ENCODE measurements at regions not wholly inside any gene's neighbourhood (a gene's known extent, or its start where the extent isn't known, plus 50 kb on each side); places are given as distances from the start of the nearest gene placed in this dataset.
"Not testable (repeated sequence)": the region's sequence is repeated elsewhere in the genome, so short reads cannot be mapped to it uniquely, and the experiment has no call there.

DNA sequence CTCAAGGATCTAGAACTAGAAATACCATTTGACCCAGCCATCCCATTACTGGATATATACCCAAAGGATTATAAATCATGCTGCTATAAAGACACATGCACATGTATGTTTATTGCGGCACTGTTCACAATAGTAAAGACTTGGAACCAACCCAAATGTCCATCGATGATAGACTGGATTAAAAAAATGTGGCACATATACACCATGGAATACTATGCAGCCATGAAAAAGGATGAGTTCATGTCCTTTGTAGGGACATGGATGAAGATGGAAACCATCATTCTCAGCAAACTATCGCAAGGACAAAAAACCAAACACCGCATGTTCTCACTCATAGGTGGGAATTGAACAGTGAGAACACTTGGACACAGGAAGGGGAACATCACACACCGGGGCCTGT is 80.7 kb upstream of the FOXN2 start:
- H3K27me3 Mint-ChIP-seq; H3K9me3 Mint-ChIP-seq; ATAC-seq; H3K4me3 Mint-ChIP-seq; H3K27ac Mint-ChIP-seq; DNase-seq; H3K36me3 Mint-ChIP-seq (ENCODE audit: low read depth): not testable (repeated sequence)
- H3K4me1 Mint-ChIP-seq = peaks cover 17% of the 10 kb centered on the region

DNA sequence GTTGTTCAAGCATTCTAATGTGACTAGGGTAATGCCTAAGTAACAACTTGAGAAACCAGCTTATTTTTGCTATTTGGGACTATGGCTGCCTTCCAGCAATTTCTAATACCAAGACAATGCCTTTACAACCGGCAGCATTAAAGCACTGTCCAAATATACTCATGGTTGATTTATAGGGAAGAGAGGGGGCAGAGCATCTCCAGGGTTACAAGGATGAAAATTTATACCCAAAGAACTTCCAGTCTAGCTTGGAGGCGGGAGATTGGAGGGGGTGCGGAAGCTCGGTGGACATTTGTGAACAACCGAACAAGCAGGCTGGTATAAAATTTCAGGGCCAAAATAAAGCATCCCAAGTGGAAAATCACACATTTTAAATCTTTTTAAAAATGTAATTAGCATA is 79.4 kb upstream of the FOXN2 start:
- Mint-ChIP-seq H3K27ac (no peak overlapping the region), H3K36me3 (ENCODE audit: low read depth) (no peaks in the 10 kb centered on the region), H3K4me1 (peaks cover 17% of the 10 kb centered on the region), H3K9me3 (no peaks in the 10 kb centered on the region), H3K27me3 (no peaks in the 10 kb centered on the region), H3K4me3 (no peak overlapping the region)
- DNase-seq (no peak), ATAC-seq (no peak)

DNA sequence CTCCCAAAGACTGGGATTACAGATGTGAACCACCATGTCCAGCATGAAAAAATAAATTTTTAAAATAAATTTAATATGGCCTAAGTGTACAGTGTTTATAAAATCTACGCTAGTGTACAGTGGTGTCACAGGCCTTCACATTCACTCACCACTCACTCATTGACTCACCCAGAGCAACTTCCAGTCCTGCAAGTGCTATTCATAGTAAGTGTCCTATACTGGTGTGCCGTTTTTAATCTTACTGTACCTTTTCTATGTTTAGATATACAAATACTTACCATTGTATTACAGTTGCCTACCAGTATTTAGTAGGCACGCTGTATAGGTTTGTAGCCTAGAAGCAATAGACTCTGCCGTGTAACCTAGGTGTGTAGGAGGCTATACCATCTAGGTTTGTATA is 76.1 kb upstream of the FOXN2 start:
- no peak overlapping the region for H3K27ac Mint-ChIP-seq

DNA sequence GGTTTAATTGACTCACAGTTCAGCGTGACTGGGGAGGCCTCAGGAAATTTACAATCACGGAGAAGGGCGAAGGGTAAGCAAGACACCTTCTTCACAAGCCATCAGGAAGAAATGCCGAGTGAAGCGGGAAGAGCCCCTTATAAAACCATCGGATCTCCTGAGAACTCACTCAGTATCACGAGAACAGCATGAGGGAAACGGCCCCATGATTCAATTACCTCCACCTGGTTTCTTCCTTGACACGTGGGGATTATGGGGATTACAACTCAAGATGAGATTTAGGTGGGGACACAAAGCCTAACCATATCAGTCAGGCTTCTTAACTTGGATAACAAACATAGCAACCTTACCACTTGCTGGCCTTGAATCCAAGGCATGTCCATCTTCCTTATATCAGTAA is 73.6 kb upstream of the FOXN2 start:
- DNase-seq (no peak), ATAC-seq (no peak)
- peaks cover 7% of the 10 kb centered on the region for H3K4me1 Mint-ChIP-seq
- H3K9me3 Mint-ChIP-seq = no peaks in the 10 kb centered on the region
- no peak overlapping the region for H3K4me3 Mint-ChIP-seq
- no peak overlapping the region for H3K27ac Mint-ChIP-seq
- peaks cover 2% of the 10 kb centered on the region for H3K36me3 Mint-ChIP-seq (ENCODE audit: low read depth)
- no peaks in the 10 kb centered on the region for H3K27me3 Mint-ChIP-seq

More for the DNA sequence above, 76.1 kb upstream of the FOXN2 start:
- Mint-ChIP-seq H3K4me3 (no peak overlapping the region), H3K9me3 (no peaks in the 10 kb centered on the region), H3K36me3 (ENCODE audit: low read depth) (no peaks in the 10 kb centered on the region), H3K4me1 (peaks cover 7% of the 10 kb centered on the region), H3K27me3 (no peaks in the 10 kb centered on the region)
- no peak for DNase-seq
- no peak for ATAC-seq

DNA sequence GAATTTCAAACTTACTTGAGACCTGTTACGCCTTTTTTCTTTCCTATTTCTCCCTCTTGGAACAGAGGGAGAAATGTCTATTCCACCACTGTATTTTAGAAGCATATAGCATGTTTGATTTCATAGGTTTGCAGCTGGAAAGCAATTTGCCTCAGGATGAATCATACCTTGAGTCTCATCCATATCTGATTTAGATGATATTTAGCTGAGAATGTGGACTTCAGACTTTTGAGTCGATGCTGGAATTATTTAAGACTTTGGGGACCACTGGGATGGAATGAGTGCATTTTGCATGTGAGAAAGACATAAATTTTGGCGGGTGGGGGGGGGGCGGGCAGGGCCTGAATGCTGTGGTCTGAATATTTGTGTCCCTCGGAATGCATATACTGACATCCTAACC is 67.3 kb upstream of the FOXN2 start:
- ATAC-seq (no peak), DNase-seq (no peak)
- H3K9me3 Mint-ChIP-seq = no peaks in the 10 kb centered on the region
- no peak overlapping the region for H3K27ac Mint-ChIP-seq
- peaks cover 19% of the 10 kb centered on the region for H3K4me1 Mint-ChIP-seq
- H3K36me3 Mint-ChIP-seq (ENCODE audit: low read depth) = peaks cover 2% of the 10 kb centered on the region
- no peaks in the 10 kb centered on the region for H3K27me3 Mint-ChIP-seq
- H3K4me3 Mint-ChIP-seq = no peak overlapping the region

DNA sequence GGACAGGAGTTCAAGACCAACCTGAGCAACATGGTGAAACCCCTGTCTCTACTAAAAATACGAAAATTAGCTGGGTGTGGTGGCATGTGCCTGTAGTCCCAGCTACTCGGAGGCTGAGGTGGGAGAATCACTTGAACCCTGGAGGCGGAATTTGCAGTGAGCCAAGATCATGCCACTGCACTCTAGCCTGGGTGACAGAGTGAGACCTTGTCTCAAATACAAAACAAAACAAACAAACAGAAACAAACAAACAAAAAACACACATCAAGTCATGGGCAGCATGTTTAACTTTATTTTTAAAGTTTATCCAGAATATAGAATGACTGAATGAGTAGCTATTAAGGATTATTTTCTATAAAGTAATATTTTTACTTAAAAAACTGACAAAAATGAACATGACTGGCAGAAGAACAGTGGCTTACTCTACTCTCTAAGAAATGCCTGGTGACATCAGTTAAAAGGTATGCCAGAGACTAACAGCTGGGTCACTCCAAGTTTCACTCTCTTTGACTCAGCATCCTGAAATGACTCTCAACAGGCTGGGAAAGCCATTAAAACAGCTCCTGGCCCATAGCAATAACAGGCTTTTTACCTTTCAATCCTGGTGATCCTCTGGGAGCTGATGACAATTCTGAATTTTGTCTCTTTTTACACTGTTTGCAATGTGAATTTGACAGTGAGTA is 66.1 kb upstream of the FOXN2 start:
- Mint-ChIP-seq H3K27ac (no peak overlapping the region), H3K4me1 (peaks cover 19% of the 10 kb centered on the region), H3K4me3 (no peak overlapping the region), H3K36me3 (ENCODE audit: low read depth) (peaks cover 2% of the 10 kb centered on the region), H3K27me3 (no peaks in the 10 kb centered on the region), H3K9me3 (no peaks in the 10 kb centered on the region)
- DNase-seq (no peak), ATAC-seq (peak; percentile 85)

DNA sequence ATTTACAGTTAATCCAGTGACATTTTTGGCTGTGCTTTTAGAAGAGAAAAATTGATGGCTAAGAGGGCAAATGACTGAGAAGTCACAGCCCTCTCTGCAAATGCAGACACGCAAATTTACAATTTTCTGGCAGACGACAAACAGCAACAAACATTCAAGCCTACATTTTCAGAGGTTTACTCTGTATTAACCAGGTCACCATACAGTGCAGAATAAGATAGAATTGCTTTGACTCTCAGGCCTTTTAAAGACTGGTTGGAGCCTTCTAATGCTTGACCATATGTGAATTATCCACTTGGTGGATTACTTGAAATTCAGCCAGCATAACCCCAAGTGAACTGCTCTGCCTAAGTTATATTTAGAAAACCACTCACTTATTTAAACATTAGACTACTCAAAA is 65.5 kb upstream of the FOXN2 start:
- DNase-seq (no peak), ATAC-seq (no peak)
- H3K4me1 Mint-ChIP-seq = peaks cover 19% of the 10 kb centered on the region
- H3K4me3 Mint-ChIP-seq = no peak overlapping the region
- no peak overlapping the region for H3K27ac Mint-ChIP-seq
- H3K27me3 Mint-ChIP-seq = no peaks in the 10 kb centered on the region
- H3K36me3 Mint-ChIP-seq (ENCODE audit: low read depth) = peaks cover 2% of the 10 kb centered on the region
- H3K9me3 Mint-ChIP-seq = no peaks in the 10 kb centered on the region

DNA sequence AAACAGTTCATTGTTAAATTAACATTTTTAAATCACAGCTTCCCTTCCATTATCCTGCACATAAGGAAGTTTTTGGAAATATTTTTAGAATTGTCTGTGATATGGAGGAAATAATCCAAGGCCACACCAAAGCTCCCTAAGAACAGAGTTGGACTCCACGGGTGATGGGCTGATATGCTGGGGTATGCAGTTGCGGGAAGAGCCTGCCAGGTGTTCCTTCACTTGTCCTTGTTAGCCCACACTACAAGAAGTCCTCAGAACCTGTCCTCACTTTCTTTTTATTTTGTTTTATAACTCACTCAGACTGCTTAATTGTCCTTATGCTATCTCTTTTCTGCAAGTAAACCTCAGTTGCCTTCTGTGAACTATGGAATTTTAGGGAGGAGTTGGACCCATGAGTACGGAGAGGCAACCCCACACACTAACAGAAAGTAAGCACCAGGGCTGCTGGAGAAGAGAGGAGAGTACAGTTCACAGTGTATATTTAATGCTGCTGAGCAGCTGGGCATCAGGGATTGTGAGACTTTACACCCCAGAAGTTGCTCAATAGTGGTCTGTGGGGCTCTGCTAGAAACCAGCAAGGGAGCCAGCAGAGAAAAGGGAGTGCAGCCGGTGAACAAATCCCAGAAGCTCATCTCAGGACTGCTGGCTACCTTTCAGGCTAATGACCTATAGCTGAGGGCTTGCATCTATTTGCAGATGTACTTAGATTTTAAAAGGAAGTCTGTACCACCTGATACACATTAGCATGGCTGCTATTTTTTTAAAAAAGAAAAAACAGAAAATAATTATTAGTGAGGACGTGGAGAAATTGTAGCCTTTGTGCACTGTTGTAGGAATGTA is 64.6 kb upstream of the FOXN2 start:
- Mint-ChIP-seq H3K36me3 (ENCODE audit: low read depth) (peaks cover 2% of the 10 kb centered on the region), H3K4me1 (peaks cover 19% of the 10 kb centered on the region), H3K4me3 (no peak overlapping the region), H3K27me3 (no peaks in the 10 kb centered on the region), H3K27ac (no peak overlapping the region), H3K9me3 (no peaks in the 10 kb centered on the region)
- DNase-seq = no peak
- ATAC-seq = no peak

DNA sequence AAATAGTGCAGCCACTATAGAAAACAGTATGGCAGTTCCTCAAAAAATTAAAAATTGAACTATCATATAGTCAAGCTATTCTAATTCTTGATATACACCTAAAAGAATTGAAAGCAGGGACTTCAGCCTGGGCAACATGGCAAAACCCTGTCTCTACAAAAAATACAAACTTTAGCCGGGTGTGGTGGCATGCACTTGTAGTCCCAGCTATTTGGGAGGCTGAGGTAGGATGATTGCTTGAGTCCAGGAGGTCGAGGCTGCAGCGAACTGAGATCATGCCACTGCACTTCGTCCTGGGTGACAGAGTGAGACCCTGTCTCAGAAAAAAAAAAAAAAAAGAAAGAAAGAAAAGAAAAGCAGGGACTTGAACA is 64.0 kb upstream of the FOXN2 start:
- no peak for ATAC-seq
- Mint-ChIP-seq H3K9me3 (no peaks in the 10 kb centered on the region), H3K36me3 (ENCODE audit: low read depth) (peaks cover 2% of the 10 kb centered on the region), H3K4me1 (peaks cover 19% of the 10 kb centered on the region), H3K27me3 (no peaks in the 10 kb centered on the region), H3K27ac (no peak overlapping the region), H3K4me3 (no peak overlapping the region)
- DNase-seq = no peak

DNA sequence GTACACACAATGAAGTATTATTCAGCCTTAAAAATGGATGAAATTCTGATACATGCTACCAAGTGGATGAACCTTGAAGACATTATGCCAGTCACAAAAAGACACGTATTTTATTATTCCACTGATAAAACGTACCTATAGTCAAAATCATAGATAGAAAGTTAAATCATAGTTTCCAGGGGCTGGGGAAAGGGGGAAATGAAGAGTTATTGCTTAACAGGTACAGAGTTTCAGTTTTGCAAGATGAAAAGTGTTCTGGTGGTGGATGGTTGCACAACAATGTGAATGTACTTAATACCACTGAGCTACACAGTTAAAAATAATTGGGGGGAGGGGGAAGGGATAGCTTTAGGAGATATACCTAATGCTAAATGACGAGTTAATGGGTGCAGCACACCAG is 63.5 kb upstream of the FOXN2 start:
- no peak for DNase-seq
- no peaks in the 10 kb centered on the region for H3K36me3 Mint-ChIP-seq (ENCODE audit: low read depth)

DNA sequence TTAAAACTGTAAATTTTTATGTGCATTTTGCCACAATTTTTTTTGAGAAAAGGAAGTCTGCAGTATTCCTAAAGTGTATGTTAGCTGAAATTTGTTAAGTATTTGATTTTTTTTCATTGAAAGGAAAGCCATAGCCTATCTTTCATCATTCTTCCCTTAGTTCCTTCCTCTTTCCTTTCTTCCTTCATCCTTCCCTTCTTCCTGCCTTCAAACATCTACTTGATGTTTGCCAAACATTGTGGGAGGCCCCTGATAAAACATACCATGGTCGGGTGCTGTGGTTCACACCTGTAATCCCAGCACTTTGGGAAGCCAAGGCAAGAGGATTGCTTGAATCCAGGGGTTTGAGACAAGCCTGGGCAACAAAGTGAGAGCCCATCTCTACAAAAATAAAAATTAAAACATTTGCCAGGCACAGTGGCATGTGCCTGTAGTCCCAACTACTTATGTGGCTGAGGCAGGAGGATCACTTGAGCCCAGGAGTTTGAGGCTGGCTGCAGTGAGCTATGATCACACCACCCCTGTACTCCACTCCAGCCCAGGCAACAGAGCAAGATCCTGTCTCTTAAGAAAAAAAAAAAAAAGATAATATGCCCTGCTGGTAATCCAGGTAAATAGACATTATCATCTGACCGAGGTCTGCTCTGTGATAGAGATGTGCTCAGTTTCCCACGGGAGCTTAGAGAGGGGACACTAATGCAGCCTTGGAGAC is 62.9 kb upstream of the FOXN2 start:
- Mint-ChIP-seq H3K27ac (no peak overlapping the region), H3K36me3 (ENCODE audit: low read depth) (no peaks in the 10 kb centered on the region), H3K4me1 (peaks cover 19% of the 10 kb centered on the region), H3K27me3 (no peaks in the 10 kb centered on the region), H3K4me3 (no peak overlapping the region), H3K9me3 (no peaks in the 10 kb centered on the region)
- ATAC-seq = no peak
- no peak for DNase-seq

More for the DNA sequence above, 63.5 kb upstream of the FOXN2 start:
- H3K27ac Mint-ChIP-seq = peak overlapping the region; percentile 39
- peaks cover 19% of the 10 kb centered on the region for H3K4me1 Mint-ChIP-seq
- no peaks in the 10 kb centered on the region for H3K27me3 Mint-ChIP-seq
- H3K4me3 Mint-ChIP-seq = no peak overlapping the region
- H3K9me3 Mint-ChIP-seq = no peaks in the 10 kb centered on the region
- peak; percentile 75 for ATAC-seq

DNA sequence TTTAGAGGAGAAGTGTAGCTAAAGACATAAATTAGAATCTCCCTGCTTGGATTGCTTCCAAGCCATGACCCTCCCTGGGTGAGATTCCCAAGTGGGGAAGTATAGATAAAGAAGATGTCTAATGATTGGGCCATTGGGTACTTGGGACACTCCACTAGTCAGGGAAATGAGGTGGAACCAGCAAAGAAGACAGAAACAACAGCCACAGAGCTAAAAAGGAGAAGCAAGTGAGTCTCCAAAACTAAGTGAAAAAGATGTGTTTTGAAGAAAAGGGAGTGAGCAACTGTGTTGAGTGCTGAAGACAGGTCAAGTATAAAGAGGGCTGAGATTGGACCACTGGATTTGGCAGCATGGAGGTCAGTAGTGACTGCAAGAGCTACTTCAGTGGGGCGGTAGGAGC is 61.2 kb upstream of the FOXN2 start:
- Mint-ChIP-seq H3K4me3 (no peak overlapping the region), H3K9me3 (no peaks in the 10 kb centered on the region), H3K36me3 (ENCODE audit: low read depth) (no peaks in the 10 kb centered on the region), H3K27ac (no peak overlapping the region), H3K27me3 (no peaks in the 10 kb centered on the region), H3K4me1 (peaks cover 17% of the 10 kb centered on the region)
- ATAC-seq (no peak), DNase-seq (no peak)

DNA sequence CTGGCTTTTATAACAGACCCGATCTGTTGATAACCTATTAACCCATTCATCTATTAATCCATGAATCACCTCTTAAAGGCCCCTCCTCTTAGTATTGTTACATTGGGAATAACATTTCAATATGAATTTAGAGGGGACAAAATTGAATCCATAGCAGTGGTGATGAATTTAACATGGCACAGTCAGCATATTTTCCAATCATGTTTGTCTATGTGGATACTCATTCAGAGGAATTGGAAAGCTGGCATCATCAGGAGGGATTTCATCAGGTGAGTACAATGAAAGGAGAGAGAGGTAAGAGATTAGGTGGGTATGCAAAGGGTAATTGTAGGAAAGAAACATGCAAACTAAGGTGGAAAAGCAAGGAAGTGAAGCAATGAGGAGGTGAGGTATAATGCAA is 59.6 kb upstream of the FOXN2 start:
- Mint-ChIP-seq H3K4me1 (peaks cover 11% of the 10 kb centered on the region), H3K36me3 (ENCODE audit: low read depth) (no peaks in the 10 kb centered on the region), H3K27ac (no peak overlapping the region), H3K27me3 (no peaks in the 10 kb centered on the region), H3K9me3 (no peaks in the 10 kb centered on the region), H3K4me3 (no peak overlapping the region)
- no peak for ATAC-seq
- DNase-seq = no peak

DNA sequence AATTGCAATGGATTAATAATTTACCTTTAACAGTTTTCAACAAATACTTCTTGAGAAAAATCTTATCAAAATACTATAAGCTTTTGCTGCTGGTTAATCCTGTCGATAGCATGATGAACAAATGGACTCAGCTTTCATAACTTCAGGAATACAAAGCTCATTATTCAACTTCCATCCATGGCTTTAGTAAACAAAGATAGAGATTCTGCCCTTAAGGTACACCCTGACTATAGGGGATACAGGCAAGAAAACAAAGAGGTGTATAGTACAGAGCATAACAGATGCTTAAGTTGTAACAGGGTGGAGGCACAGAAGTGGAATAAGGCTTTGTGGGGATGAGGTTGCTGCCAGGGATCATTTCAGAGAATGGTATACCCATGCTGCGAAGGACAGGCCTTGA is 57.0 kb upstream of the FOXN2 start:
- H3K4me3 Mint-ChIP-seq = no peak overlapping the region
- H3K4me1 Mint-ChIP-seq = no peaks in the 10 kb centered on the region
- no peak overlapping the region for H3K27ac Mint-ChIP-seq
- ATAC-seq (no peak), DNase-seq (no peak)
- H3K36me3 Mint-ChIP-seq (ENCODE audit: low read depth) = no peaks in the 10 kb centered on the region
- H3K9me3 Mint-ChIP-seq = no peaks in the 10 kb centered on the region
- no peaks in the 10 kb centered on the region for H3K27me3 Mint-ChIP-seq

Measured in activated naive CD8-positive, alpha-beta T cell treated with anti-CD3 and anti-CD28 coated beads, Interleukin-2, amount 50 U/mL, for 24 hours (primary cell).